Heart left ventricle (tissue), 16 donors: ENCODE measurements at regions not wholly inside any gene's neighbourhood (a gene's known extent, or its start where the extent isn't known, plus 50 kb on each side); places are given as distances from the start of the nearest gene placed in this dataset.

ENCODE experiments used
- ATAC-seq, 4 donors: fragments of 200-7000 bp; cut with Tn5 transposase; one replicate each; pipeline ENCODE4 v1.9.1; 2020 to 2022; ENCODE audit warnings: moderate library complexity in 4 of 4, mild to moderate bottlenecking in 3 of 4, moderate number of reproducible peaks in 1 of 4
- DNase-seq, 5 donors: peaks; one replicate each; pipeline ENCODE4 v3.0.0-alpha.2; 2020
- H3K27ac ChIP-seq, 12 donors: fragments of 200-600 bp; sonication (generic) in 4 of 12; one replicate each; pipeline versions ENCODE4 v1.5.0 to v1.8.0; 2016 to 2022; ENCODE audit warnings: mild to moderate bottlenecking in 2 of 12
- H3K27me3 ChIP-seq, 9 donors: fragments of 200-600 bp; sonication (generic) in 2 of 9; one replicate each; pipeline versions ENCODE4 v1.5.1 to v1.8.0; 2016 to 2022; ENCODE audit warnings: mild to moderate bottlenecking in 3 of 9
- H3K36me3 ChIP-seq, 9 donors: fragments of 200-600 bp; sonication (generic) in 2 of 9; one replicate each; pipeline versions ENCODE4 v1.5.0 to v1.8.0; 2018 to 2022; ENCODE audit warnings: mild to moderate bottlenecking in 2 of 9
- H3K4me1 ChIP-seq, 12 donors: fragments of 200-600 bp; sonication (generic) in 4 of 12; one replicate each; pipeline versions ENCODE4 v1.5.0 to v1.8.0; 2016 to 2022; ENCODE audit warnings: mild to moderate bottlenecking in 3 of 12
- H3K4me3 ChIP-seq, 12 donors: fragments of 200-600 bp; sonication (generic) in 4 of 12; one replicate each; pipeline versions ENCODE4 v1.5.0 to v1.8.0; 2017 to 2022; ENCODE audit warnings: mild to moderate bottlenecking in 9 of 12, moderate library complexity in 4 of 12
- H3K9me3 ChIP-seq, 12 donors: fragments of 200-600 bp; sonication (generic) in 4 of 12; one replicate each; pipeline versions ENCODE4 v1.5.0 to v1.8.0; 2016 to 2022; ENCODE audit warnings: mild to moderate bottlenecking in 1 of 12
- POLR2A ChIP-seq, 2 donors: fragments of 450-650 bp; IDR thresholded peaks; one replicate each; pipeline ENCODE4 v1.6.1; 2017; ENCODE audit warnings: antibody characterized with exemption in 2 of 2, mild to moderate bottlenecking in 2 of 2, moderate library complexity in 2 of 2
- WGBS, 4 donors: extraction: QIAGEN DNeasy Blood & Tissue Kit in 2 of 4; methylation state at CpG; one replicate each; pipeline versions ENCODE4 v1.1.5 to v1.1.7; 2013 to 2018; 5-methylcytosine and 5-hydroxymethylcytosine counted together
- intact Hi-C, 10 donors: fragments of 100-400 bp; cut with DNase I; formaldehyde crosslinking; loops; one replicate each; pipeline versions ENCODE4 v1.11.1 to v1.14.2; 2022
- TF ChIP-seq, protein P1 (sequence below), 12 donors: fragments of 200-600 bp; sonication (generic) in 4 of 12; IDR thresholded peaks; one replicate each; pipeline versions ENCODE4 v1.5.0 to v1.8.0; 2018 to 2022; ENCODE audit warnings: antibody characterized with exemption in 12 of 12, mild to moderate bottlenecking in 5 of 12
- donor health status: ischemic (EF 13 %, LVEDD 7.1; RV severe dilation, severe dysfunction).
- donor health status: healthy with polysubstance abuse.
- donor health status: DM: no; HTN: yes; CAD: no.
- donor health status: DM: no; HTN: no; CAD: no.
- donor health status: ischemic (EF 25% LVEDD 6.9; RV normal size, moderate dysfunction).
- donor health status: ischemic (EF 25% LVEDD 5.7; RV mildly dilated, moderate dysfunction).
- donor health status: healthy.
- donor health status: DM: yes; HTN: yes; CAD: no.
- donor health status: ischemic (EF 35%, LVEDD 5.7; RV mildly dilated, moderate dysfunction).
- donor health status: nonischemic (EF 11% LVEDD 7.7; RV severe dilation, severe dysfunction).
- donor health status: DM: yes; HTN: yes; CAD: no.
- donor health status: PGD.
- donor health status: ischemic (EF 29% LVEDD 5.4; RV normal size, mild dysfunction).
- donor health status: nonischemic (EF 23%, LVEDD 6.1; RV moderate dilation, normal function).

DNA sequence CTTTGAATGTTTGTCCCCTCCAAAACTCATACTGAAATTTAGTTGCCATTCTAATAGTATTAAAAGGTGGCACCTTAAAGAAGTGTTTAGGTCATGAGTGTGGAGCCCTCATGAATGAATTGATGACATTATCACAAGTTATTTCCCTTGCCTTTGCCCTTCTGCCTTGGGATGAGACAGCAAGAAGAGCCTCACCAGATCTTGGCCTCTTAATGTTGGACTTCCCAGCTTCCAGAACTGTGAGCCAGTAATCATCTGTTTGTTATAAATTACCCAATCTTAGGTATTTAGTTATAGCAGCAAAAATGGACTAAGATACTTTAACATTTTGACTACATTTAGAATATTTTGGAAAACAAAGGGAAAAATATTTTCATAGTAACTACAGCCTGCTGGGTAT, 371.0 kb downstream of the JRKL start:
- intact Hi-C loops, result no loop called here
- no peak for TF ChIP-seq POLR2A (IDR thresholded peaks at IDR 0.05)
- TF ChIP-seq, protein P1, sequence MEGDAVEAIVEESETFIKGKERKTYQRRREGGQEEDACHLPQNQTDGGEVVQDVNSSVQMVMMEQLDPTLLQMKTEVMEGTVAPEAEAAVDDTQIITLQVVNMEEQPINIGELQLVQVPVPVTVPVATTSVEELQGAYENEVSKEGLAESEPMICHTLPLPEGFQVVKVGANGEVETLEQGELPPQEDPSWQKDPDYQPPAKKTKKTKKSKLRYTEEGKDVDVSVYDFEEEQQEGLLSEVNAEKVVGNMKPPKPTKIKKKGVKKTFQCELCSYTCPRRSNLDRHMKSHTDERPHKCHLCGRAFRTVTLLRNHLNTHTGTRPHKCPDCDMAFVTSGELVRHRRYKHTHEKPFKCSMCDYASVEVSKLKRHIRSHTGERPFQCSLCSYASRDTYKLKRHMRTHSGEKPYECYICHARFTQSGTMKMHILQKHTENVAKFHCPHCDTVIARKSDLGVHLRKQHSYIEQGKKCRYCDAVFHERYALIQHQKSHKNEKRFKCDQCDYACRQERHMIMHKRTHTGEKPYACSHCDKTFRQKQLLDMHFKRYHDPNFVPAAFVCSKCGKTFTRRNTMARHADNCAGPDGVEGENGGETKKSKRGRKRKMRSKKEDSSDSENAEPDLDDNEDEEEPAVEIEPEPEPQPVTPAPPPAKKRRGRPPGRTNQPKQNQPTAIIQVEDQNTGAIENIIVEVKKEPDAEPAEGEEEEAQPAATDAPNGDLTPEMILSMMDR (IDR thresholded peaks at IDR 0.05), result no peak
- Histone ChIP-seq H3K36me3 (no peaks in the 10 kb centered on the region), H3K27me3 (no peaks in the 10 kb centered on the region), H3K4me3 (no peak overlapping the region), H3K4me1 (no peaks in the 10 kb centered on the region), H3K9me3 (no peaks in the 10 kb centered on the region), H3K27ac (no peak overlapping the region)
- DNase-seq (no peak), ATAC-seq (no peak)

DNA sequence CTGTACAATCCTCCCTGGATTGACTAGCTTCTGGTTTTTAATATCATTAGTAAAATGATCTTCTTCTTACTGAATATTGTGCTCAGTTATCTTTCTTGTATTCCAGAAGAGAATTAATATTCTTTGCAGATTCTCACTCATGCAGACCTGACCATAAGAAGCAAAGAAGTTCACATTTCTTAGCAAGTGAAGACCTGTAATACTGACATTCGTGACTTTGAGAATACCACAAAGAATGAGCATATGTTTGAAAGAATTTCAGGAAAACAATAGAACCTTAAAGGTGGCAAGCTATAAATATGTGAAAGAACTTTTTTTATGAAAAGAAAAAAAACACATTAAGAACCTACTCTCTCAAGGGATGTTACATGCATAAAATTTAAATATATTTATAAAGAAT, 371.6 kb downstream of the JRKL start:
- Histone ChIP-seq H3K4me1 (no peaks in the 10 kb centered on the region), H3K36me3 (no peaks in the 10 kb centered on the region), H3K27ac (no peak overlapping the region), H3K9me3 (peaks cover 0 to 1% (median 0%) of the 10 kb centered on the region in 12 donors), H3K27me3 (no peaks in the 10 kb centered on the region), H3K4me3 (no peak overlapping the region)
- intact Hi-C loops, result no loop called here
- no peak for TF ChIP-seq POLR2A (IDR thresholded peaks at IDR 0.05)
- TF ChIP-seq, protein P1 (IDR thresholded peaks at IDR 0.05), result no peak
- 76 to 85% (median 77%) methylated on average over 1 of the region's 1 CpG for WGBS, 4 donors
- ATAC-seq, result no peak
- no peak for DNase-seq

DNA sequence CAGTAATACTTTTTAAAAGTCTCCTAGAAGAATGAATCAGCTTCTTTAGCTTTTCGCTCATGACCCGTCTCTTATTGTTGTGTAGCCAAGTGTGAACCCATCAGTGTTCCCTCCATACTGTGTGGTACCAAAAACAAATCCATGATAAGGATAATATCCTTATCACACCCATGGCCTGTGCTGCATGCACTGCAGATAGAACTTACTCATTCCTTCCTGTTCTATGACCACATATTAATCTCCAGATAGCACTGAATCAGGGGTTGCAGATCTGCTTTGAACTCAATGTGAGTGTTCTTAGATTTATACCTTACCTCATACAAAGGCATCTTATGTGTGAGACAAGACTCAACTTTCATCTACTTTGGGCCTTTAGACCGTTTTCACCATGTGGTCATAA, 373.4 kb downstream of the JRKL start:
- Histone ChIP-seq H3K9me3 (peaks cover 0 to 6% (median 0%) of the 10 kb centered on the region in 12 donors), H3K27ac (no peak overlapping the region), H3K4me3 (no peak overlapping the region), H3K36me3 (no peaks in the 10 kb centered on the region), H3K27me3 (no peaks in the 10 kb centered on the region), H3K4me1 (no peaks in the 10 kb centered on the region)
- TF ChIP-seq POLR2A (IDR thresholded peaks at IDR 0.05), result no peak
- TF ChIP-seq, protein P1 (IDR thresholded peaks at IDR 0.05), result no peak
- WGBS, 4 donors, result 81 to 86% (median 83%) methylated on average over 3 of the region's 3 CpGs
- intact Hi-C loops, result no loop called here
- DNase-seq, result no peak
- ATAC-seq, result no peak

DNA sequence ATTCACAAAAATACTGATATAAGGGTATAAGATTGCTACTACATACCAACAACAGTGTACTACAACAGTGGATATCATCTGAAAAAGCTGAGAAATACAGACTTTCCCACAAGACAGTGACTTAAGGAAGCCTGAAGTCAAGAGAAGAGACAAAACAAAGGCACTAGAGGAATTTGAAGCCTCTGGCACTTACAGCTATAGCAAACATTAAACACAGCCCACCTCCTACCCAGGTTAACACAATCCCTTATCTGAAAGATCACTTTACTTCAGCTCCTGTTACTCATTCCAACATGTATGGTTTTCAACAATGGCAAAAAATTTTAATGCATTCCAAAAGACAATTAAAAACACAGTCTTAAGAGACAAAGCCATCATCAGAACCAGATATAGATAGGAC, 388.5 kb downstream of the JRKL start:
- Histone ChIP-seq H3K9me3 (peaks cover 0 to 2% (median 0%) of the 10 kb centered on the region in 12 donors), H3K4me1 (no peaks in the 10 kb centered on the region), H3K36me3 (no peaks in the 10 kb centered on the region), H3K27me3 (no peaks in the 10 kb centered on the region), H3K27ac (no peak overlapping the region), H3K4me3 (no peak overlapping the region)
- DNase-seq, result no peak
- ATAC-seq, result no peak
- intact Hi-C loops, result no loop called here
- TF ChIP-seq POLR2A (IDR thresholded peaks at IDR 0.05), result no peak
- TF ChIP-seq, protein P1 (IDR thresholded peaks at IDR 0.05), result no peak
